Neural progenitor cell (in vitro differentiated cells): ENCODE measurements at regions not wholly inside any gene's neighbourhood (a gene's known extent, or its start where the extent isn't known, plus 50 kb on each side); places are given as distances from the start of the nearest gene placed in this dataset.

ENCODE experiments used
- EZH2 ChIP-seq: fragments of 200-600 bp; sonication (generic); IDR thresholded peaks from 2 replicates; pipeline ENCODE4 v1.6.1; 2017; ENCODE audit warnings: antibody characterized with exemption, mild to moderate bottlenecking, moderate library complexity
- TF ChIP-seq, protein P1 (sequence below): fragments of 200-600 bp; sonication (generic); IDR thresholded peaks from 2 replicates; pipeline ENCODE4 v1.5.1; 2017; ENCODE audit warnings: antibody characterized with exemption, mild to moderate bottlenecking

- TF ChIP-seq, protein P1, sequence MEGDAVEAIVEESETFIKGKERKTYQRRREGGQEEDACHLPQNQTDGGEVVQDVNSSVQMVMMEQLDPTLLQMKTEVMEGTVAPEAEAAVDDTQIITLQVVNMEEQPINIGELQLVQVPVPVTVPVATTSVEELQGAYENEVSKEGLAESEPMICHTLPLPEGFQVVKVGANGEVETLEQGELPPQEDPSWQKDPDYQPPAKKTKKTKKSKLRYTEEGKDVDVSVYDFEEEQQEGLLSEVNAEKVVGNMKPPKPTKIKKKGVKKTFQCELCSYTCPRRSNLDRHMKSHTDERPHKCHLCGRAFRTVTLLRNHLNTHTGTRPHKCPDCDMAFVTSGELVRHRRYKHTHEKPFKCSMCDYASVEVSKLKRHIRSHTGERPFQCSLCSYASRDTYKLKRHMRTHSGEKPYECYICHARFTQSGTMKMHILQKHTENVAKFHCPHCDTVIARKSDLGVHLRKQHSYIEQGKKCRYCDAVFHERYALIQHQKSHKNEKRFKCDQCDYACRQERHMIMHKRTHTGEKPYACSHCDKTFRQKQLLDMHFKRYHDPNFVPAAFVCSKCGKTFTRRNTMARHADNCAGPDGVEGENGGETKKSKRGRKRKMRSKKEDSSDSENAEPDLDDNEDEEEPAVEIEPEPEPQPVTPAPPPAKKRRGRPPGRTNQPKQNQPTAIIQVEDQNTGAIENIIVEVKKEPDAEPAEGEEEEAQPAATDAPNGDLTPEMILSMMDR = no peak
- TF ChIP-seq EZH2 = no peak
Observed at GRCh38 chr2:60603533-60604190, 50.2 kb upstream of the BCL11A start.
